ENCODE measurements at regions not wholly inside any gene's neighbourhood (a gene's known extent, or its start where the extent isn't known, plus 50 kb on each side); places are given as distances from the start of the nearest gene placed in this dataset.

GRCh38 chr11:115710980-115711379 lies 206.8 kb upstream of the CADM1 start:
- Histone ChIP-seq H3K4me3 (no peak overlapping the region), H4K20me1 (replicated peaks; ENCODE audit: insufficient read depth) (no peaks in the 10 kb centered on the region), H2AFZ (no peak overlapping the region), H3K27ac (ENCODE audit: low read depth) (no peak overlapping the region), H3F3A (replicated peaks; ENCODE audit: low read depth) (no peaks in the 10 kb centered on the region), H3K27me3 (ENCODE audit: insufficient read depth) (no peaks in the 10 kb centered on the region), H3K36me3 (ENCODE audit: insufficient read depth) (no peaks in the 10 kb centered on the region), H3K4me2 (no peak overlapping the region), H3K79me2 (replicated peaks; ENCODE audit: insufficient read depth) (no peaks in the 10 kb centered on the region), H3K4me1 (ENCODE audit: insufficient read depth) (no peaks in the 10 kb centered on the region), H3K9me2 (ENCODE audit: insufficient read depth) (no peaks in the 10 kb centered on the region)
- peaks cover 2% of the 10 kb centered on the region for H3K27me3 Mint-ChIP-seq (ENCODE audit: insufficient read depth, low read depth, poor library complexity)
- no peak overlapping the region for H3K4me3 Mint-ChIP-seq
- no peaks in the 10 kb centered on the region for H3K36me3 Mint-ChIP-seq (ENCODE audit: low read depth)
- no peak overlapping the region for H3K27ac Mint-ChIP-seq
- no peak for DNase-seq (ENCODE audit: low spot score)
- H3K9me3 Mint-ChIP-seq = no peaks in the 10 kb centered on the region
- no peaks in the 10 kb centered on the region for H3K4me1 Mint-ChIP-seq
- no peak for ATAC-seq
- TF ChIP-seq POLR2AphosphoS5 (IDR thresholded peaks at IDR 0.05; ENCODE audit: low read depth) (no peak), JUNB (IDR thresholded peaks at IDR 0.05; ENCODE audit: unreplicated experiment) (no peak)

- Mint-ChIP-seq H3K4me3 (no peak overlapping the region), H3K27ac (no peak overlapping the region), H3K9me3 (no peaks in the 10 kb centered on the region), H3K27me3 (ENCODE audit: insufficient read depth, low read depth, poor library complexity) (peaks cover 2% of the 10 kb centered on the region), H3K4me1 (no peaks in the 10 kb centered on the region), H3K36me3 (ENCODE audit: low read depth) (no peaks in the 10 kb centered on the region)
- no peaks in the 10 kb centered on the region for H3K79me2 ChIP-seq (replicated peaks; ENCODE audit: insufficient read depth)
- no peaks in the 10 kb centered on the region for H3F3A ChIP-seq (replicated peaks; ENCODE audit: low read depth)
- H3K27ac ChIP-seq (ENCODE audit: low read depth) = no peak overlapping the region
- H3K4me1 ChIP-seq (ENCODE audit: insufficient read depth) = no peaks in the 10 kb centered on the region
- H3K9me2 ChIP-seq (ENCODE audit: insufficient read depth) = no peaks in the 10 kb centered on the region
- no peaks in the 10 kb centered on the region for H4K20me1 ChIP-seq (replicated peaks; ENCODE audit: insufficient read depth)
- H3K27me3 ChIP-seq (ENCODE audit: insufficient read depth) = no peaks in the 10 kb centered on the region
- DNase-seq (ENCODE audit: low spot score) (no peak), ATAC-seq (no peak)
- H3K4me2 ChIP-seq = no peak overlapping the region
- H3K36me3 ChIP-seq (ENCODE audit: insufficient read depth) = no peaks in the 10 kb centered on the region
- no peak overlapping the region for H3K4me3 ChIP-seq
- TF ChIP-seq CREB1 (CRISPR knock-in tag; IDR thresholded peaks at IDR 0.05; ENCODE audit: low read depth) (no peak), POLR2AphosphoS5 (IDR thresholded peaks at IDR 0.05; ENCODE audit: low read depth) (no peak), STAT1 (IDR thresholded peaks at IDR 0.05; ENCODE audit: unreplicated experiment) (no peak), ZNF114 (CRISPR knock-in tag; IDR thresholded peaks at IDR 0.05) (no peak), CTCF (conservative IDR thresholded peaks at IDR 0.05; ENCODE audit: low read depth in 2 of 2) (no peak), ZNF331 (CRISPR knock-in tag; IDR thresholded peaks at IDR 0.05; ENCODE audit: low read depth) (no peak), JUNB (IDR thresholded peaks at IDR 0.05; ENCODE audit: unreplicated experiment) (no peak), ETS1 (IDR thresholded peaks at IDR 0.05) (no peak), EZH2phosphoT487 (IDR thresholded peaks at IDR 0.05; ENCODE audit: unreplicated experiment) (no peak), ZNF462 (CRISPR knock-in tag; IDR thresholded peaks at IDR 0.05) (no peak)
- no peak overlapping the region for H2AFZ ChIP-seq
These were observed 206.2 kb upstream of the CADM1 start for GRCh38 chr11:115710426-115710825.
